GM12878 (cell line): ENCODE measurements at regions not wholly inside any gene's neighbourhood (a gene's known extent, or its start where the extent isn't known, plus 50 kb on each side); places are given as distances from the start of the nearest gene placed in this dataset.
"Not testable (repeated sequence)": the region's sequence is repeated elsewhere in the genome, so short reads cannot be mapped to it uniquely, and the experiment has no call there.

Source experiments
- ATAC-seq: fragments of 200-7000 bp; cut with Tn5 transposase; 3 replicates; pipeline ENCODE4 v1.9.1; 2020; ENCODE audit warnings: mild to moderate bottlenecking, moderate library complexity
- BruUV-seq: library from RNA; stranded (reverse); fragments of 400-500 nt; replicated peaks from 2 replicates; lab custom pipeline; 2021; lab: Mats Ljungman, UMichigan
- CTCF ChIA-PET: fragments of 300-600 bp; sonication (Branson Sonifier 250); formaldehyde crosslinking; extraction: SDS; loops from one replicate; lab custom pipeline; 2021; ENCODE audit warnings: inconsistent platforms; lab: Yijun Ruan, JAX
- POLR2A ChIA-PET: fragments of 350-600 bp; formaldehyde crosslinking; extraction: SDS; loops from one replicate; lab custom pipeline; 2021; ENCODE audit warnings: inconsistent platforms; lab: Charles Lee
- RAD21 ChIA-PET: fragments of 300-600 bp; sonication (Branson Sonifier 250); formaldehyde crosslinking; loops from one replicate; lab custom pipeline; 2023; ENCODE audit warnings: antibody characterized with exemption; ENCODE audit not compliant: unreplicated experiment; lab: Charles Lee
- SMC1A ChIA-PET: fragments of 300-600 bp; sonication (Branson Sonifier 250); formaldehyde crosslinking; loops from one replicate; lab custom pipeline; 2023; ENCODE audit not compliant: unreplicated experiment, uncharacterized antibody; lab: Charles Lee
- DNase-seq: peaks from one replicate; pipeline ENCODE4 v3.0.0-alpha.2; 2011; ENCODE audit warnings: low read depth, low spot score
- FAIRE-seq: peaks from 3 replicates; lab custom pipeline; 2011; peaks lifted over from hg19 to GRCh38; lab: Jason Lieb, UNC
- H2AFZ ChIP-seq: 2 replicates; pipeline ENCODE4 v1.6.0; 2011; ENCODE audit warnings: low read depth, low read length, control low read depth; ENCODE audit not compliant: control insufficient read depth
- H3K27ac ChIP-seq: 2 replicates; pipeline ENCODE4 v1.5.1; 2011; ENCODE audit warnings: control low read depth; ENCODE audit not compliant: control insufficient read depth, insufficient read depth
- H3K27me3 ChIP-seq, 2 experiments: replicated peaks in 1 of 2; 2 replicates each; pipeline versions ENCODE4 v1.6.0 to v1.6.1; 2011; ENCODE audit warnings: low read length in 1 of 2; ENCODE audit not compliant: control insufficient read depth in 2 of 2, insufficient read depth in 2 of 2
- H3K36me3 ChIP-seq, 2 experiments: 2 replicates each; pipeline ENCODE4 v1.5.1; 2011; ENCODE audit warnings: low read length in 1 of 2; ENCODE audit not compliant: control insufficient read depth in 2 of 2, insufficient read depth in 2 of 2
- H3K4me1 ChIP-seq: 2 replicates; pipeline ENCODE4 v1.6.1; 2011; ENCODE audit warnings: mild to moderate bottlenecking, low read length, moderate library complexity, mixed read lengths; ENCODE audit not compliant: control insufficient read depth, insufficient read depth
- H3K4me2 ChIP-seq: 2 replicates; pipeline ENCODE4 v1.6.0; 2011; ENCODE audit warnings: control low read depth; ENCODE audit not compliant: control insufficient read depth, insufficient read depth
- H3K4me3 ChIP-seq: fragments of 200-600 bp; sonication (generic); 2 replicates; pipeline ENCODE4 v1.5.1; 2016
- H3K79me2 ChIP-seq: 2 replicates; pipeline ENCODE4 v1.6.0; 2011; ENCODE audit warnings: low read length; ENCODE audit not compliant: control insufficient read depth, insufficient read depth
- H3K9ac ChIP-seq: 2 replicates; pipeline ENCODE4 v1.8.0; 2011; ENCODE audit warnings: low read length, control low read depth, mixed read lengths; ENCODE audit not compliant: control insufficient read depth, insufficient read depth
- H3K9me3 ChIP-seq: replicated peaks from 3 replicates; pipeline ENCODE4 v1.5.1; 2011; ENCODE audit warnings: mild to moderate bottlenecking, low read length; ENCODE audit not compliant: control insufficient read depth, insufficient read depth
- H4K20me1 ChIP-seq: 2 replicates; pipeline ENCODE4 v1.6.0; 2011; ENCODE audit not compliant: control insufficient read depth, insufficient read depth
- CBX3 ChIP-seq: fragments of 200-600 bp; sonication (generic); IDR thresholded peaks from 2 replicates; pipeline ENCODE4 v1.6.1; 2016; ENCODE audit warnings: low read depth, borderline replicate concordance
- CEBPB ChIP-seq, 2 experiments: fragments of 150-350 bp in 1 of 2; IDR thresholded peaks; 2 replicates each; pipeline ENCODE4 v1.6.1; 2012 to 2014; ENCODE audit warnings: low read depth in 2 of 2, low read length in 2 of 2, borderline replicate concordance in 1 of 2, inconsistent platforms in 1 of 2
- HDAC2 ChIP-seq: fragments of 200-600 bp; sonication (generic); IDR thresholded peaks from 2 replicates; pipeline ENCODE4 v1.6.1; 2017
- NBN ChIP-seq: fragments of 450-650 bp; IDR thresholded peaks from 2 replicates; pipeline ENCODE4 v1.6.1; 2016
- TCF7 ChIP-seq: IDR thresholded peaks from 2 replicates; pipeline ENCODE4 v1.6.1; 2014; ENCODE audit warnings: antibody characterized with exemption, borderline replicate concordance
- ZNF622 ChIP-seq: fragments of 450-650 bp; IDR thresholded peaks from 2 replicates; pipeline ENCODE4 v1.6.1; 2017; ENCODE audit warnings: mild to moderate bottlenecking, inconsistent platforms
- ZSCAN29 ChIP-seq: fragments of 450-650 bp; IDR thresholded peaks from 2 replicates; pipeline ENCODE4 v1.6.1; 2017; ENCODE audit warnings: mild to moderate bottlenecking, moderate library complexity
- WGBS: methylation state at CpG from one replicate; pipeline ENCODE4 v1.1.6; 2016; ENCODE audit warnings: low lambda C conversion rate; ENCODE audit not compliant: insufficient replicate concordance, insufficient coverage; ENCODE audit errors: missing lambda C conversion rate; 5-methylcytosine and 5-hydroxymethylcytosine counted together
- in situ Hi-C: fragments of 300-500 bp; cut with MboI; formaldehyde crosslinking; loops from 9 replicates; pipeline ENCODE4 v1.14.3; 2018; ENCODE audit warnings: mixed read lengths
- intact Hi-C: fragments of 100-400 bp; cut with micrococcal nuclease; formaldehyde crosslinking; loops from one replicate; pipeline ENCODE4 v1.14.2; 2022; ENCODE audit not compliant: unreplicated experiment
- TF ChIP-seq, protein P1 (sequence below): IDR thresholded peaks from 2 replicates; pipeline ENCODE4 v1.6.1; 2011; ENCODE audit warnings: borderline replicate concordance, low read depth, mild to moderate bottlenecking, moderate library complexity, low read length; ENCODE audit not compliant: insufficient read depth, poor library complexity, severe bottlenecking
- TF ChIP-seq, protein P2 (sequence below): fragments of 450-650 bp; IDR thresholded peaks from 2 replicates; pipeline ENCODE4 v1.6.1; 2017; ENCODE audit warnings: borderline replicate concordance
- TF ChIP-seq, protein P3 (sequence below): IDR thresholded peaks from 2 replicates; pipeline ENCODE4 v1.6.1; 2011; ENCODE audit warnings: low read depth, mild to moderate bottlenecking, low read length, moderate library complexity, borderline replicate concordance; ENCODE audit errors: extremely low read depth

DNA sequence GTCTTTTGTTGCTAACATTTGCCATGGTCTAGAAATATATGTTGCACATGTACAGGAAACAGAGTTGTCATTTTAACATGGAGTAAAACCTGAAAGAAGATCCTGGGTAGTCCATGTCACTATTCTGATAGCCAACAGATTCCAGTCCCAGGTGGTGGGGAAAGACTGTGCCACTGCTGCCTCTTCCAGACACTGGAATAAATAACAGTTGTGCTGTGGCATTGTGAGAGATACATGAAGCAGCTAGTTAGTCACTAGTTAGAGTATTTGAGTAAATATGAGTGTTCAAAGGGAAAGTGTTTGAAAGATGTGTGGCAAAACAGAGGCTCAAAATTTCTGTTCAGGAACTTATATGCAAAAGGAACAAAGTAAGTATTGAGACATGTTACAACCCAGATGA, 1408.3 kb downstream of the EFNA5 start (continued):
- no peak for TF ChIP-seq CBX3
- TF ChIP-seq ZSCAN29 = no peak

DNA sequence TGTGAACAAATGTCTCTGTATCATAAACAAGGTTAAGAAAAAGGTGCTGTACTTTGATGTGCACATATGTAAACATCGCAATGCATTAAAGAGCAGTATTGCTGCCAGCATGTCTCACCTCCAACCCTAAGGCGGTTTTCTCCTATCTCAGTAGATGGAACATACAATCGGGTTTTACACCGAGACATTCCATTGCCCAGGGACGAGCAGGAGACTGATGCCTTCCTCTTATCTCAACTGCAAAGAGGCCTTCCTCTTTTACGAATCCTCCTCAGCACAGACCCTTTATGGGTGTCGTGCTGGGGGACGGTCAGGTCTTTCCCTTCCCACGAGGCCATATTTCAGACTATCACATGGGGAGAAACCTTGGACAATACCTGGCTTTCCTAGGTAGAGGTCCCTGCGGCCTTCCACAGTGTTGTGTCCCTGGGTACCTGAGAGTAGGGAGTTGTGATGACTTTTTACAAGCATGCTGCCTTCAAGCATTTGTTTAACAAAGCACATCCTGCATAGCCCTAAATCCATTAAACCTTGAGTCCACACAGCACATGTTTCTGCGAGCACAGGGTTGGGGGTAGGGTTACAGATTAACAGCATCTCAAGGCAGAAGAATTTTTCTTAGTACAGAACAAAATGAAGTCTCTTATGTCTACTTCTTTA, 1411.2 kb downstream of the EFNA5 start:
- DNase-seq, SMC1A ChIA-PET, FAIRE-seq, H3K4me1 ChIP-seq, H4K20me1 ChIP-seq, intact Hi-C loops, H3K27ac ChIP-seq, in situ Hi-C loops, H3K36me3 ChIP-seq, H3K79me2 ChIP-seq, H3K4me3 ChIP-seq, H3K9ac ChIP-seq, H3K9me3 ChIP-seq, BruUV-seq, POLR2A ChIA-PET, H3K27me3 ChIP-seq, H3K4me2 ChIP-seq, H2AFZ ChIP-seq, ATAC-seq, RAD21 ChIA-PET: not testable (repeated sequence)
- CTCF ChIA-PET = interaction anchor here (1.1 kb wide), 1 partner anchor 194 kb away, joined by 3 read pairs; no protein-coding TSS in a partner anchor
- WGBS = 14% methylated on average over 11 of the region's 11 CpGs

DNA sequence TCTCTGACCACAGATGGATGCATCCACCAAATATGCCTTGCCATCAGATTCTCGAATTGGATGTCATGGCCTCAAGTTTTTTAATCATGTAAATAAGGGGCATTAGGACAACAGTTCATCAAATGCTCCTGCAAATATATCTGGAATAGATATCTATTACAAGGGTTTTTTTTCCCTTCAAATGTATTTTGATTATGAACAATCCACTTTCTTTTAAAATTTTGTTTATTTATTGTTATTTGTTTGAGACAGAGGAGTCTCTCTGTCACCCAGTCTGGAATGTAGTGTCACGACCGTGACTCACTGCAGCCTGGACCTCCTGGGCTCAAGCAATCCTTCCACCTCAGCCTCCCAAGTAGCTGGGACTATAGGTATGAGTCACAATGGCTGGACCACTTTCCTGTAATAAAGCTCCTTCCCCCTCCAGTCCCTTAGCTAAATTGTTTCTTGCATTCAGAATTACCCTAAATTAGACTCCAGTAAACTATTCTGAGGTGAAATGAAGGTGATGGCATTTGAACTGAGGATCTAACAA, 1412.1 kb downstream of the EFNA5 start:
- Histone ChIP-seq H3K4me3 (no peak overlapping the region), H4K20me1 (no peaks in the 10 kb centered on the region), H3K27me3 (no peaks in the 10 kb centered on the region), H3K9ac (no peak overlapping the region), H3K9me3 (no peaks in the 10 kb centered on the region), H3K79me2 (no peaks in the 10 kb centered on the region), H3K27ac (no peak overlapping the region), H3K4me1 (no peaks in the 10 kb centered on the region), H3K4me2 (no peak overlapping the region), H2AFZ (no peak overlapping the region), H3K36me3 (no peaks in the 10 kb centered on the region)
- DNase-seq (no peak), ATAC-seq (no peak), FAIRE-seq (no peak)
- ChIA-PET SMC1A (no interaction called here), CTCF (interaction anchor here (2.2 kb wide), 1 partner anchor 11 kb away, joined by 6 read pairs; no protein-coding TSS in a partner anchor), POLR2A (no interaction called here), RAD21 (interaction anchor here (0.6 kb wide), 1 partner anchor 1106 kb away, joined by 3 read pairs; no protein-coding TSS in a partner anchor)
- 32% methylated on average over 3 of the region's 3 CpGs for WGBS
- no TSS peak for BruUV-seq
- intact Hi-C loops = no loop called here
- in situ Hi-C loops = no loop called here
- TF ChIP-seq, protein P1, sequence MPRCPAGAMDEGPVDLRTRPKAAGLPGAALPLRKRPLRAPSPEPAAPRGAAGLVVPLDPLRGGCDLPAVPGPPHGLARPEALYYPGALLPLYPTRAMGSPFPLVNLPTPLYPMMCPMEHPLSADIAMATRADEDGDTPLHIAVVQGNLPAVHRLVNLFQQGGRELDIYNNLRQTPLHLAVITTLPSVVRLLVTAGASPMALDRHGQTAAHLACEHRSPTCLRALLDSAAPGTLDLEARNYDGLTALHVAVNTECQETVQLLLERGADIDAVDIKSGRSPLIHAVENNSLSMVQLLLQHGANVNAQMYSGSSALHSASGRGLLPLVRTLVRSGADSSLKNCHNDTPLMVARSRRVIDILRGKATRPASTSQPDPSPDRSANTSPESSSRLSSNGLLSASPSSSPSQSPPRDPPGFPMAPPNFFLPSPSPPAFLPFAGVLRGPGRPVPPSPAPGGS = no peak
- TF ChIP-seq CEBPB (IDR thresholded peaks at IDR 0.05; ENCODE audit: borderline replicate concordance in 1 of 2, low read depth in 2 of 2, low read length in 2 of 2) = no peak
- TF ChIP-seq NBN = no peak
- no peak for TF ChIP-seq ZNF622
- no peak for TF ChIP-seq TCF7
- TF ChIP-seq, protein P2, sequence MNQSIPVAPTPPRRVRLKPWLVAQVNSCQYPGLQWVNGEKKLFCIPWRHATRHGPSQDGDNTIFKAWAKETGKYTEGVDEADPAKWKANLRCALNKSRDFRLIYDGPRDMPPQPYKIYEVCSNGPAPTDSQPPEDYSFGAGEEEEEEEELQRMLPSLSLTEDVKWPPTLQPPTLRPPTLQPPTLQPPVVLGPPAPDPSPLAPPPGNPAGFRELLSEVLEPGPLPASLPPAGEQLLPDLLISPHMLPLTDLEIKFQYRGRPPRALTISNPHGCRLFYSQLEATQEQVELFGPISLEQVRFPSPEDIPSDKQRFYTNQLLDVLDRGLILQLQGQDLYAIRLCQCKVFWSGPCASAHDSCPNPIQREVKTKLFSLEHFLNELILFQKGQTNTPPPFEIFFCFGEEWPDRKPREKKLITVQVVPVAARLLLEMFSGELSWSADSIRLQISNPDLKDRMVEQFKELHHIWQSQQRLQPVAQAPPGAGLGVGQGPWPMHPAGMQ = no peak
- TF ChIP-seq, protein P3, sequence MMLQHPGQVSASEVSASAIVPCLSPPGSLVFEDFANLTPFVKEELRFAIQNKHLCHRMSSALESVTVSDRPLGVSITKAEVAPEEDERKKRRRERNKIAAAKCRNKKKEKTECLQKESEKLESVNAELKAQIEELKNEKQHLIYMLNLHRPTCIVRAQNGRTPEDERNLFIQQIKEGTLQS = no peak
- TF ChIP-seq HDAC2 = no peak
